ENCODE measurements at regions not wholly inside any gene's neighbourhood (a gene's known extent, or its start where the extent isn't known, plus 50 kb on each side); places are given as distances from the start of the nearest gene placed in this dataset.
"Not testable (repeated sequence)": the region's sequence is repeated elsewhere in the genome, so short reads cannot be mapped to it uniquely, and the experiment has no call there.

GRCh38 chr2:52475590-52475989 is 1292.0 kb upstream of the CHAC2 start:
- H3K4me3 ChIP-seq (ENCODE audit: low read depth, low read length), result no peak overlapping the region
- TF ChIP-seq CTCF (IDR thresholded peaks at IDR 0.05; ENCODE audit: borderline replicate concordance, insufficient read depth, low read depth, low read length), result no peak

- no peak for TF ChIP-seq CTCF (IDR thresholded peaks at IDR 0.05; ENCODE audit: borderline replicate concordance, insufficient read depth, low read depth, low read length)
- H3K4me3 ChIP-seq (ENCODE audit: low read depth, low read length), result no peak overlapping the region
Observed at GRCh38 chr2:52474091-52474490, 1293.5 kb upstream of the CHAC2 start.

GRCh38 chr2:52473526-52473925 is 1294.1 kb upstream of the CHAC2 start:
- no peak for TF ChIP-seq CTCF (IDR thresholded peaks at IDR 0.05; ENCODE audit: borderline replicate concordance, insufficient read depth, low read depth, low read length)
- H3K4me3 ChIP-seq (ENCODE audit: low read depth, low read length), result no peak overlapping the region

GRCh38 chr2:52470457-52470856 is 1297.1 kb upstream of the CHAC2 start:
- not testable (repeated sequence) for H3K4me3 ChIP-seq (ENCODE audit: low read depth, low read length)

- H3K4me3 ChIP-seq (ENCODE audit: low read depth, low read length), result no peak overlapping the region
- TF ChIP-seq CTCF (IDR thresholded peaks at IDR 0.05; ENCODE audit: borderline replicate concordance, insufficient read depth, low read depth, low read length), result no peak
Observed at GRCh38 chr2:52467189-52467588, 1300.4 kb upstream of the CHAC2 start.

GRCh38 chr2:52465287-52465686 is 1302.3 kb upstream of the CHAC2 start:
- no peak overlapping the region for H3K4me3 ChIP-seq (ENCODE audit: low read depth, low read length)
- TF ChIP-seq CTCF (IDR thresholded peaks at IDR 0.05; ENCODE audit: borderline replicate concordance, insufficient read depth, low read depth, low read length), result no peak

- TF ChIP-seq CTCF (IDR thresholded peaks at IDR 0.05; ENCODE audit: borderline replicate concordance, insufficient read depth, low read depth, low read length), result no peak
- H3K4me3 ChIP-seq (ENCODE audit: low read depth, low read length), result no peak overlapping the region
Observed at GRCh38 chr2:52463457-52463856, 1304.1 kb upstream of the CHAC2 start.
